Ascending aorta (tissue), 2 donors: ENCODE measurements at regions not wholly inside any gene's neighbourhood (a gene's known extent, or its start where the extent isn't known, plus 50 kb on each side); places are given as distances from the start of the nearest gene placed in this dataset.

ENCODE experiments used
- DNase-seq, 2 donors: peaks; one replicate each; pipeline ENCODE4 v3.0.0-alpha.2; 2019; ENCODE audit warnings: low spot score in 2 of 2
- H3K27ac ChIP-seq, 2 donors: fragments of 200-600 bp; sonication (generic); one replicate each; pipeline ENCODE4 v1.5.1; 2016 to 2017; ENCODE audit warnings: mild to moderate bottlenecking in 1 of 2
- H3K27me3 ChIP-seq: fragments of 200-600 bp; sonication (generic); one replicate; pipeline ENCODE4 v1.5.1; 2017
- H3K36me3 ChIP-seq, 2 donors: fragments of 200-600 bp; sonication (generic); one replicate each; pipeline ENCODE4 v1.5.1; 2016
- H3K4me1 ChIP-seq, 2 donors: fragments of 200-600 bp; sonication (generic); one replicate each; pipeline ENCODE4 v1.5.1; 2016 to 2017; ENCODE audit warnings: mild to moderate bottlenecking in 1 of 2
- H3K4me3 ChIP-seq, 2 donors: fragments of 200-600 bp; sonication (generic); one replicate each; pipeline ENCODE4 v1.5.1; 2016 to 2017; ENCODE audit warnings: mild to moderate bottlenecking in 1 of 2
- H3K9me3 ChIP-seq, 2 donors: fragments of 200-600 bp; sonication (generic); one replicate each; pipeline ENCODE4 v1.5.1; 2016
- CTCF ChIP-seq, 3 experiments: fragments of 200-600 bp in 2 of 3; fragments of 450-650 bp in 1 of 3; sonication (generic) in 2 of 3; IDR thresholded peaks; one replicate each; pipeline ENCODE4 v1.5.1; 2016 to 2019; ENCODE audit warnings: antibody characterized with exemption in 3 of 3, mild to moderate bottlenecking in 1 of 3, moderate library complexity in 1 of 3
- intact Hi-C: fragments of 100-400 bp; cut with DNase I; formaldehyde crosslinking; loops from one replicate; pipeline ENCODE4 v1.15.1; 2023

GRCh38 chr16:51815523-51815922, 664.5 kb upstream of the SALL1 start:
- DNase-seq, result no peak
- Histone ChIP-seq H3K27ac (no peak overlapping the region), H3K9me3 (no peaks in the 10 kb centered on the region), H3K4me1 (no peaks in the 10 kb centered on the region), H3K27me3 (no peaks in the 10 kb centered on the region), H3K4me3 (no peak overlapping the region), H3K36me3 (no peaks in the 10 kb centered on the region)
- intact Hi-C loops, result loop anchor here (5.0 kb wide), 1 partner anchor 172 kb away; no protein-coding TSS in a partner anchor
- no peak for TF ChIP-seq CTCF (IDR thresholded peaks at IDR 0.05)

GRCh38 chr16:51814617-51815016, 663.5 kb upstream of the SALL1 start:
- no peak overlapping the region for H3K4me3 ChIP-seq
- H3K27ac ChIP-seq, result no peak overlapping the region
- H3K9me3 ChIP-seq, result no peaks in the 10 kb centered on the region
- TF ChIP-seq CTCF (IDR thresholded peaks at IDR 0.05), result no peak
- no peak for DNase-seq
- intact Hi-C loops, result loop anchor here (5.0 kb wide), 1 partner anchor 173 kb away; no protein-coding TSS in a partner anchor
- H3K27me3 ChIP-seq, result no peaks in the 10 kb centered on the region
- no peaks in the 10 kb centered on the region for H3K4me1 ChIP-seq
- H3K36me3 ChIP-seq, result no peaks in the 10 kb centered on the region

GRCh38 chr16:51813609-51814008, 662.5 kb upstream of the SALL1 start:
- intact Hi-C loops, result no loop called here
- Histone ChIP-seq H3K4me3 (no peak overlapping the region), H3K9me3 (no peaks in the 10 kb centered on the region), H3K4me1 (no peaks in the 10 kb centered on the region), H3K27ac (no peak overlapping the region), H3K36me3 (no peaks in the 10 kb centered on the region), H3K27me3 (no peaks in the 10 kb centered on the region)
- DNase-seq, result no peak
- no peak for TF ChIP-seq CTCF (IDR thresholded peaks at IDR 0.05)

GRCh38 chr16:51812945-51813344, 661.9 kb upstream of the SALL1 start:
- Histone ChIP-seq H3K4me3 (no peak overlapping the region), H3K9me3 (no peaks in the 10 kb centered on the region), H3K27ac (no peak overlapping the region), H3K27me3 (no peaks in the 10 kb centered on the region), H3K4me1 (no peaks in the 10 kb centered on the region), H3K36me3 (no peaks in the 10 kb centered on the region)
- intact Hi-C loops, result no loop called here
- no peak for DNase-seq
- no peak for TF ChIP-seq CTCF (IDR thresholded peaks at IDR 0.05)

GRCh38 chr16:51807551-51807950, 656.5 kb upstream of the SALL1 start:
- Histone ChIP-seq H3K4me1 (no peaks in the 10 kb centered on the region), H3K4me3 (no peak overlapping the region), H3K27ac (no peak overlapping the region), H3K36me3 (no peaks in the 10 kb centered on the region), H3K9me3 (no peaks in the 10 kb centered on the region), H3K27me3 (no peaks in the 10 kb centered on the region)
- intact Hi-C loops, result no loop called here
- no peak for TF ChIP-seq CTCF (IDR thresholded peaks at IDR 0.05)
- DNase-seq, result no peak

GRCh38 chr16:51801635-51802034, 650.6 kb upstream of the SALL1 start:
- Histone ChIP-seq H3K9me3 (no peaks in the 10 kb centered on the region), H3K27ac (no peak overlapping the region), H3K4me3 (no peak overlapping the region), H3K4me1 (no peaks in the 10 kb centered on the region), H3K27me3 (no peaks in the 10 kb centered on the region), H3K36me3 (no peaks in the 10 kb centered on the region)
- TF ChIP-seq CTCF (IDR thresholded peaks at IDR 0.05), result no peak
- DNase-seq, result no peak
- intact Hi-C loops, result no loop called here
